Erythroblast (primary cell): ENCODE measurements at regions not wholly inside any gene's neighbourhood (a gene's known extent, or its start where the extent isn't known, plus 50 kb on each side); places are given as distances from the start of the nearest gene placed in this dataset.

Experiments used
- GATA1 ChIP-seq: IDR thresholded peaks from 2 replicates; pipeline ENCODE4 v1.6.1; 2011; ENCODE audit warnings: low read depth, mild to moderate bottlenecking, control low read depth, low read length, moderate library complexity
- POLR2A ChIP-seq: IDR thresholded peaks from 2 replicates; pipeline ENCODE4 v1.6.1; 2011; ENCODE audit warnings: mild to moderate bottlenecking, low read length

DNA sequence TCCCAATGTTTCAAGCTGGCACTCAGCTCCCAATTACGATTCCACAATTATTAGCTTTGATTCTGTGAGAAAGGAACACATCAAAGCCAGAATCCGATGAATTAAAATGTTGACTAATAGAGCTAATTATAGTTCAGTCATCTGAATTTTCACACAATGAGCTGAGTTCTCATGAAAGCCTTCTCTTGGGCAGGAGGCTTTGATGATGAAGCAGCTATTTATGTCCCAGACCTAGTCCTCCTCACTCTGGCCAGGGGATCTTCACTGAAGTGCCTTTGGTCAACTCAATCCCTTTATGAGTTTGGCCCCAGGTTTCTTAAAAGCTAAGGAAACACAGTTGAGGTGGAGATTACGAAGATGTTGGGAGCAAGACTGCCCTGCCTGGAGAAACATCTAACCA lies 74.7 kb upstream of the PPM1B start:
- TF ChIP-seq POLR2A: no peak
- no peak for TF ChIP-seq GATA1
